ENCODE measurements at regions not wholly inside any gene's neighbourhood (a gene's known extent, or its start where the extent isn't known, plus 50 kb on each side); places are given as distances from the start of the nearest gene placed in this dataset.

- Histone ChIP-seq H3K4me1 (no peaks in the 10 kb centered on the region), H3K27me3 (no peaks in the 10 kb centered on the region), H3K9me3 (peaks cover 0 to 13% (median 6%) of the 10 kb centered on the region in 3 donors), H3K27ac (no peak overlapping the region), H3K4me3 (no peak overlapping the region), H3K36me3 (no peaks in the 10 kb centered on the region)
- DNase-seq = no peak
- TF ChIP-seq, protein P1, sequence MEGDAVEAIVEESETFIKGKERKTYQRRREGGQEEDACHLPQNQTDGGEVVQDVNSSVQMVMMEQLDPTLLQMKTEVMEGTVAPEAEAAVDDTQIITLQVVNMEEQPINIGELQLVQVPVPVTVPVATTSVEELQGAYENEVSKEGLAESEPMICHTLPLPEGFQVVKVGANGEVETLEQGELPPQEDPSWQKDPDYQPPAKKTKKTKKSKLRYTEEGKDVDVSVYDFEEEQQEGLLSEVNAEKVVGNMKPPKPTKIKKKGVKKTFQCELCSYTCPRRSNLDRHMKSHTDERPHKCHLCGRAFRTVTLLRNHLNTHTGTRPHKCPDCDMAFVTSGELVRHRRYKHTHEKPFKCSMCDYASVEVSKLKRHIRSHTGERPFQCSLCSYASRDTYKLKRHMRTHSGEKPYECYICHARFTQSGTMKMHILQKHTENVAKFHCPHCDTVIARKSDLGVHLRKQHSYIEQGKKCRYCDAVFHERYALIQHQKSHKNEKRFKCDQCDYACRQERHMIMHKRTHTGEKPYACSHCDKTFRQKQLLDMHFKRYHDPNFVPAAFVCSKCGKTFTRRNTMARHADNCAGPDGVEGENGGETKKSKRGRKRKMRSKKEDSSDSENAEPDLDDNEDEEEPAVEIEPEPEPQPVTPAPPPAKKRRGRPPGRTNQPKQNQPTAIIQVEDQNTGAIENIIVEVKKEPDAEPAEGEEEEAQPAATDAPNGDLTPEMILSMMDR (IDR thresholded peaks at IDR 0.05) = no peak
- intact Hi-C loops (cut with DNase I; ENCODE audit: low total_unique reads) = no loop called here
Measured at GRCh38 chr16:54703339-54703738, 227.3 kb upstream of the IRX5 start.

DNA sequence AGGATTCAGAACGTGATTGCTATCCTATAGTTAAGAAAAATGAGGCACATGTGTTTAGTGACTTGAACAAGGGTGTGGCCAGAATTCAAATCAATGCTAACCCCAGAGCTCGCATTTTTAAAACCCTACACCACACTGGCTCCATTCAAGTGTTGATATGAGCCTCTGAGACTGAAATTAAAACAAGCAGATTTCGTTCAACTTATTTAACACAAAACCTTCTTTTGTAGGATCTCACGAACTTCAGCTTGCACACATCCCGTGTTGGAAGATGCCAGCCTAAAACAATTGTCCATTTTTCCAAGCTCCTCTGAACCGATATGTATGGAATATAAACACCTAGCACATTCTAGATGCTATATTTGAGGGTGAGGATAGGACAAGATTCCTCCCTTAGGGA lies 231.0 kb upstream of the IRX5 start:
- DNase-seq = no peak
- intact Hi-C loops (cut with DNase I; ENCODE audit: low total_unique reads) = no loop called here
- TF ChIP-seq, protein P1 (IDR thresholded peaks at IDR 0.05) = no peak
- Histone ChIP-seq H3K36me3 (no peaks in the 10 kb centered on the region), H3K4me3 (no peak overlapping the region), H3K9me3 (peaks cover 0 to 13% (median 6%) of the 10 kb centered on the region in 3 donors), H3K27ac (no peak overlapping the region), H3K27me3 (no peaks in the 10 kb centered on the region), H3K4me1 (no peaks in the 10 kb centered on the region)

GRCh38 chr16:54697677-54698076 lies 233.0 kb upstream of the IRX5 start:
- TF ChIP-seq, protein P1 (IDR thresholded peaks at IDR 0.05) = no peak
- Histone ChIP-seq H3K4me3 (no peak overlapping the region), H3K27ac (no peak overlapping the region)

GRCh38 chr16:54696970-54697369 lies 233.7 kb upstream of the IRX5 start:
- Histone ChIP-seq H3K4me1 (no peaks in the 10 kb centered on the region), H3K36me3 (no peaks in the 10 kb centered on the region), H3K4me3 (no peak overlapping the region), H3K9me3 (peaks cover 0 to 12% (median 6%) of the 10 kb centered on the region in 3 donors), H3K27me3 (peaks cover 0 to 5% of the 10 kb centered on the region in 2 donors), H3K27ac (no peak overlapping the region)
- intact Hi-C loops (cut with DNase I; ENCODE audit: low total_unique reads) = no loop called here
- TF ChIP-seq, protein P1 (IDR thresholded peaks at IDR 0.05) = no peak
- DNase-seq = no peak

More at GRCh38 chr16:54697677-54698076, 233.0 kb upstream of the IRX5 start:
- peaks cover 0 to 13% (median 6%) of the 10 kb centered on the region in 3 donors for H3K9me3 ChIP-seq
- intact Hi-C loops (cut with DNase I; ENCODE audit: low total_unique reads) = no loop called here
- DNase-seq = no peak
- peaks cover 0 to 5% of the 10 kb centered on the region in 2 donors for H3K27me3 ChIP-seq
- no peaks in the 10 kb centered on the region for H3K4me1 ChIP-seq
- H3K36me3 ChIP-seq = no peaks in the 10 kb centered on the region

- TF ChIP-seq, protein P1 (IDR thresholded peaks at IDR 0.05) = no peak
- Histone ChIP-seq H3K4me1 (no peaks in the 10 kb centered on the region), H3K4me3 (no peak overlapping the region), H3K27me3 (peaks cover 0 to 5% of the 10 kb centered on the region in 2 donors), H3K36me3 (no peaks in the 10 kb centered on the region), H3K9me3 (peaks cover 0 to 8% (median 6%) of the 10 kb centered on the region in 3 donors), H3K27ac (no peak overlapping the region)
- intact Hi-C loops (cut with DNase I; ENCODE audit: low total_unique reads) = no loop called here
- no peak for DNase-seq
Measured at GRCh38 chr16:54696522-54696921, 234.1 kb upstream of the IRX5 start.

DNA sequence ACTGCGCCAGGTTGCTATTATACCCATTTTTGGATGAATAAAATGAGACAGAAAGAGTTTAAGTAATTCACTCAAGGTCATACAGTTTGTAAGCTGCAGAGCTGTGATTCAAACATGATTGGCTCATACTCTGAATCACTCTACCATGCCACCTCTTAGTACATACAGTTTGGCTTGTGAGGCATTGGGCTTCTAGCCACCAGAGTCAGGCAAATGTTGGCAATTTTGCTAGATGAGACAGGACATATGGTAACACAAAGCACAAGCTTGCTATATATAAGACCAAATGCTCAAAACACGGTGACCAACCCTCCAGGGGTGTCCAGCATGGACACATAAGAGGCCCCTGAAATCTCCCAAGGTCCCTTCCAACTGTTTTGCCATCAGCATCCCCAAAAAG lies 236.0 kb upstream of the IRX5 start:
- TF ChIP-seq, protein P1 (IDR thresholded peaks at IDR 0.05) = no peak
- Histone ChIP-seq H3K27ac (no peak overlapping the region), H3K4me3 (no peak overlapping the region), H3K36me3 (no peaks in the 10 kb centered on the region), H3K4me1 (no peaks in the 10 kb centered on the region), H3K27me3 (peaks cover 0 to 5% of the 10 kb centered on the region in 2 donors), H3K9me3 (no peaks in the 10 kb centered on the region)
- intact Hi-C loops (cut with DNase I; ENCODE audit: low total_unique reads) = no loop called here
- no peak for DNase-seq
